ENCODE measurements at regions not wholly inside any gene's neighbourhood (a gene's known extent, or its start where the extent isn't known, plus 50 kb on each side); places are given as distances from the start of the nearest gene placed in this dataset.

- TF ChIP-seq CTCF (IDR thresholded peaks at IDR 0.05; ENCODE audit: borderline replicate concordance, extremely low read depth, low read length, poor library complexity, severe bottlenecking) (no peak), EZH2 (IDR thresholded peaks at IDR 0.05; ENCODE audit: borderline replicate concordance, low read depth, low read length, severe bottlenecking) (no peak)
Observed at GRCh38 chrY:15345471-15346155, 821.3 kb downstream of the NLGN4Y start.
